ENCODE measurements at regions not wholly inside any gene's neighbourhood (a gene's known extent, or its start where the extent isn't known, plus 50 kb on each side); places are given as distances from the start of the nearest gene placed in this dataset.

DNA sequence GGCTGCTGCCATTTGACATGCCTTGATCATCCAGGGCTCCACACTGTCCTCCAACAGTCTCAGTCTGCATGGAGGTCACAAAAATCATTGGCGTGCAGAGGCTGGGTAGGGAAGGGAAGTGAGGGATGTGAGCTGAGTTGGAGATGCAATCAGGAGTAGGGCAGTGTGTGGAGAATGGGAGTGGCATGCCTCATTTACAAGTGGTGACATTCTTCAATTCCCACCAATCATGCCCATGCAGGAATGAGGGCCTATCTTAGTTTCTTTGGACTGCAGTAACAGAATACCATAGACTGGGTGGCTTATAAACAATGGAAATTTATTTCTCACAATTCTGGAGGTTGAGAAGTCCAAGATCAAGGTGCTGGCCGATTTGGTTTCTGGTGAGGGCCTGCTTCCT lies 94.9 kb upstream of the PJA1 start:
- TF ChIP-seq CTCF (IDR thresholded peaks at IDR 0.05; ENCODE audit: low read depth, low read length, poor library complexity, severe bottlenecking) = no peak
- TF ChIP-seq EZH2phosphoT487 (IDR thresholded peaks at IDR 0.05; ENCODE audit: borderline replicate concordance, low read length) = no peak

Data from DOHH2 (cell line).